PC-3 (cell line): ENCODE measurements at regions not wholly inside any gene's neighbourhood (a gene's known extent, or its start where the extent isn't known, plus 50 kb on each side); places are given as distances from the start of the nearest gene placed in this dataset.

Source experiments
- ATAC-seq: fragments of 200-7000 bp; cut with Tn5 transposase; 2 replicates; pipeline ENCODE4 v1.9.1; 2020; ENCODE audit warnings: mild to moderate bottlenecking, moderate library complexity
- BruUV-seq: library from RNA; stranded (reverse); fragments of 400-500 nt; replicated peaks from 2 replicates; lab custom pipeline; 2021; lab: Mats Ljungman, UMichigan
- CTCF ChIA-PET: fragments of 300-600 bp; sonication (Branson Sonifier 250); formaldehyde crosslinking; loops from one replicate; lab custom pipeline; 2022; ENCODE audit warnings: antibody characterized with exemption; lab: Charles Lee
- POLR2A ChIA-PET: fragments of 300-600 bp; sonication (Branson Sonifier 250); formaldehyde crosslinking; loops from one replicate; lab custom pipeline; 2022; ENCODE audit warnings: antibody characterized with exemption; ENCODE audit not compliant: unreplicated experiment; lab: Charles Lee
- DNase-seq: peaks from one replicate; pipeline ENCODE4 v3.0.0-alpha.2; 2015
- H2AFZ ChIP-seq: fragments of 300-600 bp; sonication (generic); 2 replicates; pipeline ENCODE4 v1.6.0; 2016; ENCODE audit warnings: antibody characterized with exemption, low read length
- H3F3A ChIP-seq: fragments of 300-600 bp; sonication (generic); one replicate; pipeline ENCODE4 v1.6.0; 2017; ENCODE audit warnings: antibody characterized with exemption, low read length, control low read depth, mild to moderate bottlenecking; ENCODE audit not compliant: unreplicated experiment
- H3K27ac ChIP-seq: fragments of 300-600 bp; sonication (generic); 2 replicates; pipeline ENCODE4 v1.5.1; 2016; ENCODE audit warnings: mild to moderate bottlenecking, low read length
- H3K27me3 ChIP-seq: fragments of 300-600 bp; sonication (generic); 2 replicates; pipeline ENCODE4 v1.6.1; 2016; ENCODE audit warnings: low read length, mixed read lengths
- H3K36me3 ChIP-seq: fragments of 300-600 bp; sonication (generic); 2 replicates; pipeline ENCODE4 v1.6.1; 2016; ENCODE audit warnings: low read depth, mixed run types, low read length, mixed read lengths
- H3K4me1 ChIP-seq: fragments of 300-600 bp; sonication (generic); 2 replicates; pipeline ENCODE4 v1.5.1; 2016; ENCODE audit warnings: low read length; ENCODE audit not compliant: insufficient read depth
- H3K4me2 ChIP-seq: fragments of 300-600 bp; sonication (generic); 2 replicates; pipeline ENCODE4 v1.6.0; 2016; ENCODE audit warnings: low read length
- H3K4me3 ChIP-seq: fragments of 300-600 bp; sonication (generic); 2 replicates; pipeline ENCODE4 v1.5.1; 2016; ENCODE audit warnings: mild to moderate bottlenecking, low read length, mixed read lengths
- H3K79me2 ChIP-seq: fragments of 300-600 bp; sonication (generic); 2 replicates; pipeline ENCODE4 v1.6.1; 2017; ENCODE audit warnings: low read length, mixed read lengths
- H3K9ac ChIP-seq: fragments of 300-600 bp; sonication (generic); 2 replicates; pipeline ENCODE4 v1.6.0; 2016; ENCODE audit warnings: mild to moderate bottlenecking, low read length
- H3K9me2 ChIP-seq: fragments of 300-600 bp; sonication (generic); replicated peaks from 2 replicates; pipeline ENCODE4 v1.6.1; 2016; ENCODE audit warnings: mixed run types, low read length, mixed read lengths
- H3K9me3 ChIP-seq: fragments of 300-600 bp; sonication (generic); 2 replicates; pipeline ENCODE4 v1.6.1; 2016; ENCODE audit warnings: low read length, mixed read lengths
- H4K20me1 ChIP-seq: fragments of 300-600 bp; sonication (generic); 2 replicates; pipeline ENCODE4 v1.6.1; 2016; ENCODE audit warnings: low read length, mixed read lengths
- CTCF ChIP-seq: fragments of 300-600 bp; sonication (generic); conservative IDR thresholded peaks from 2 replicates; pipeline ENCODE4 v1.5.1; 2017; ENCODE audit warnings: antibody characterized with exemption, low read depth, mild to moderate bottlenecking, low read length
- EZH2 ChIP-seq: fragments of 300-600 bp; sonication (generic); IDR thresholded peaks from one replicate; pipeline ENCODE4 v1.6.1; 2017; ENCODE audit warnings: antibody characterized with exemption, mild to moderate bottlenecking, low read length; ENCODE audit not compliant: unreplicated experiment
- EZH2phosphoT487 ChIP-seq: fragments of 300-600 bp; sonication (generic); IDR thresholded peaks from 2 replicates; pipeline ENCODE4 v1.6.1; 2018; ENCODE audit warnings: mild to moderate bottlenecking, antibody characterized with exemption, low read length, borderline replicate concordance
- intact Hi-C: fragments of 100-400 bp; cut with micrococcal nuclease; formaldehyde crosslinking; loops from 2 replicates; pipeline ENCODE4 v1.9.0; 2023

GRCh38 chr1:60833173-60833572, 249.2 kb upstream of the NFIA start:
- ATAC-seq: no peak
- Histone ChIP-seq H3K4me1 (no peaks in the 10 kb centered on the region), H3K4me2 (no peak overlapping the region), H3K9me2 (no peaks in the 10 kb centered on the region), H3F3A (no peaks in the 10 kb centered on the region), H3K27ac (no peak overlapping the region), H3K4me3 (no peak overlapping the region), H3K9me3 (no peaks in the 10 kb centered on the region), H3K27me3 (peaks cover 94% of the 10 kb centered on the region), H2AFZ (no peak overlapping the region), H3K79me2 (no peaks in the 10 kb centered on the region), H3K36me3 (no peaks in the 10 kb centered on the region), H3K9ac (no peak overlapping the region), H4K20me1 (no peaks in the 10 kb centered on the region)
- no peak for DNase-seq
- TF ChIP-seq EZH2phosphoT487: no peak
- no peak for TF ChIP-seq EZH2
- TF ChIP-seq CTCF: no peak
- ChIA-PET CTCF (no interaction called here), POLR2A (no interaction called here)
- no TSS peak for BruUV-seq
- intact Hi-C loops: no loop called here

- Histone ChIP-seq H4K20me1 (no peaks in the 10 kb centered on the region), H3F3A (no peaks in the 10 kb centered on the region), H3K4me1 (no peaks in the 10 kb centered on the region), H3K36me3 (no peaks in the 10 kb centered on the region), H3K79me2 (no peaks in the 10 kb centered on the region), H2AFZ (no peak overlapping the region), H3K9me2 (no peaks in the 10 kb centered on the region), H3K9ac (no peak overlapping the region), H3K4me2 (no peak overlapping the region), H3K4me3 (no peak overlapping the region), H3K9me3 (no peaks in the 10 kb centered on the region), H3K27me3 (peaks cover 86% of the 10 kb centered on the region), H3K27ac (no peak overlapping the region)
- no TSS peak for BruUV-seq
- ATAC-seq (no peak), DNase-seq (no peak)
- ChIA-PET CTCF (no interaction called here), POLR2A (no interaction called here)
- intact Hi-C loops: no loop called here
- no peak for TF ChIP-seq EZH2
- no peak for TF ChIP-seq EZH2phosphoT487
- TF ChIP-seq CTCF: no peak
Observed at GRCh38 chr1:60832367-60832766, 250.0 kb upstream of the NFIA start.

GRCh38 chr1:60831780-60832179, 250.6 kb upstream of the NFIA start:
- H3K9me2 ChIP-seq: no peaks in the 10 kb centered on the region
- POLR2A ChIA-PET: no interaction called here
- H3K4me3 ChIP-seq: no peak overlapping the region
- no peaks in the 10 kb centered on the region for H3K36me3 ChIP-seq
- BruUV-seq: no TSS peak
- H3K27me3 ChIP-seq: peaks cover 82% of the 10 kb centered on the region
- H3K9ac ChIP-seq: no peak overlapping the region
- no peak for ATAC-seq
- no peaks in the 10 kb centered on the region for H3K4me1 ChIP-seq
- no peak for DNase-seq
- H3K4me2 ChIP-seq: no peak overlapping the region
- no peaks in the 10 kb centered on the region for H3K79me2 ChIP-seq
- TF ChIP-seq EZH2phosphoT487 (no peak), EZH2 (no peak), CTCF (no peak)
- no peak overlapping the region for H2AFZ ChIP-seq
- CTCF ChIA-PET: no interaction called here
- no peak overlapping the region for H3K27ac ChIP-seq
- no peaks in the 10 kb centered on the region for H4K20me1 ChIP-seq
- intact Hi-C loops: no loop called here
- H3K9me3 ChIP-seq: no peaks in the 10 kb centered on the region
- no peaks in the 10 kb centered on the region for H3F3A ChIP-seq
